ENCODE measurements at regions not wholly inside any gene's neighbourhood (a gene's known extent, or its start where the extent isn't known, plus 50 kb on each side); places are given as distances from the start of the nearest gene placed in this dataset.
A peak's percentile ranks its signal among the peaks of the same experiment; 100 is the strongest.

DNA sequence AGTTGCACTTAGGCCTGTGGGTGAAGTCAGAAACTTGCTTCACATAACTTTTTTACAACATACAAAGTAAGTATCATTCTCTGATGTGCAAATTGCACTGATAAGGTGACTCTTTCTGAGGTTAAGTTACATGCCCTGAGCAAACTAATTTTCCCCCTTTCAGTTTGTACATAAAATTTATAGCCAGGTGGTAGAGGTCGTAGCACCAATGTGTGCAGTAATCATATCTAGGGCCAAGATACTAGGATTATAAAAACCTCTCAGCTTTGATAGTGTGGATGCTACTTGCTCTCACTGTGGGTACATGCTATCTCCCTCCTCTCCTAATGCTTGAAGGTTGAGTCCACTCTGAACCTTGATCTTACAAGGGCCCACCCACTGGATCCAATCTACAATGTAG is 130.7 kb upstream of the CPNE8 start (continued):
- TF ChIP-seq, protein P1, sequence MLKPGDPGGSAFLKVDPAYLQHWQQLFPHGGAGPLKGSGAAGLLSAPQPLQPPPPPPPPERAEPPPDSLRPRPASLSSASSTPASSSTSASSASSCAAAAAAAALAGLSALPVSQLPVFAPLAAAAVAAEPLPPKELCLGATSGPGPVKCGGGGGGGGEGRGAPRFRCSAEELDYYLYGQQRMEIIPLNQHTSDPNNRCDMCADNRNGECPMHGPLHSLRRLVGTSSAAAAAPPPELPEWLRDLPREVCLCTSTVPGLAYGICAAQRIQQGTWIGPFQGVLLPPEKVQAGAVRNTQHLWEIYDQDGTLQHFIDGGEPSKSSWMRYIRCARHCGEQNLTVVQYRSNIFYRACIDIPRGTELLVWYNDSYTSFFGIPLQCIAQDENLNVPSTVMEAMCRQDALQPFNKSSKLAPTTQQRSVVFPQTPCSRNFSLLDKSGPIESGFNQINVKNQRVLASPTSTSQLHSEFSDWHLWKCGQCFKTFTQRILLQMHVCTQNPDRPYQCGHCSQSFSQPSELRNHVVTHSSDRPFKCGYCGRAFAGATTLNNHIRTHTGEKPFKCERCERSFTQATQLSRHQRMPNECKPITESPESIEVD (tag by site-specific recombination; IDR thresholded peaks at IDR 0.05): peak; percentile 97
- TF ChIP-seq, protein P2, sequence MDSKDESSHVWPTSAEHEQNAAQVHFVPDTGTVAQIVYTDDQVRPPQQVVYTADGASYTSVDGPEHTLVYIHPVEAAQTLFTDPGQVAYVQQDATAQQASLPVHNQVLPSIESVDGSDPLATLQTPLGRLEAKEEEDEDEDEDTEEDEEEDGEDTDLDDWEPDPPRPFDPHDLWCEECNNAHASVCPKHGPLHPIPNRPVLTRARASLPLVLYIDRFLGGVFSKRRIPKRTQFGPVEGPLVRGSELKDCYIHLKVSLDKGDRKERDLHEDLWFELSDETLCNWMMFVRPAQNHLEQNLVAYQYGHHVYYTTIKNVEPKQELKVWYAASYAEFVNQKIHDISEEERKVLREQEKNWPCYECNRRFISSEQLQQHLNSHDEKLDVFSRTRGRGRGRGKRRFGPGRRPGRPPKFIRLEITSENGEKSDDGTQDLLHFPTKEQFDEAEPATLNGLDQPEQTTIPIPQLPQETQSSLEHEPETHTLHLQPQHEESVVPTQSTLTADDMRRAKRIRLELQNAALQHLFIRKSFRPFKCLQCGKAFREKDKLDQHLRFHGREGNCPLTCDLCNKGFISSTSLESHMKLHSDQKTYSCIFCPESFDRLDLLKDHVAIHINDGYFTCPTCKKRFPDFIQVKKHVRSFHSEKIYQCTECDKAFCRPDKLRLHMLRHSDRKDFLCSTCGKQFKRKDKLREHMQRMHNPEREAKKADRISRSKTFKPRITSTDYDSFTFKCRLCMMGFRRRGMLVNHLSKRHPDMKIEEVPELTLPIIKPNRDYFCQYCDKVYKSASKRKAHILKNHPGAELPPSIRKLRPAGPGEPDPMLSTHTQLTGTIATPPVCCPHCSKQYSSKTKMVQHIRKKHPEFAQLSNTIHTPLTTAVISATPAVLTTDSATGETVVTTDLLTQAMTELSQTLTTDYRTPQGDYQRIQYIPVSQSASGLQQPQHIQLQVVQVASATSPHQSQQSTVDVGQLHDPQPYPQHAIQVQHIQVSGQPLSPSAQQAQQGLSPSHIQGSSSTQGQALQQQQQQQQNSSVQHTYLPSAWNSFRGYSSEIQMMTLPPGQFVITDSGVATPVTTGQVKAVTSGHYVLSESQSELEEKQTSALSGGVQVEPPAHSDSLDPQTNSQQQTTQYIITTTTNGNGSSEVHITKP (tag by site-specific recombination; IDR thresholded peaks at IDR 0.05): peak; percentile 59; the same call in 1 of the 2 replicates
- TF ChIP-seq ZSCAN30 (tag by site-specific recombination; IDR thresholded peaks at IDR 0.05): peak; percentile 84
- no peak for TF ChIP-seq ZNF266 (tag by site-specific recombination; IDR thresholded peaks at IDR 0.05; ENCODE audit: low read depth)
- no peak for TF ChIP-seq ZNF707 (tag by site-specific recombination; IDR thresholded peaks at IDR 0.05)
- peak; percentile 38; the same call in 1 of the 2 replicates for TF ChIP-seq GLIS1 (tag by site-specific recombination; IDR thresholded peaks at IDR 0.05)
- TF ChIP-seq, protein P3, sequence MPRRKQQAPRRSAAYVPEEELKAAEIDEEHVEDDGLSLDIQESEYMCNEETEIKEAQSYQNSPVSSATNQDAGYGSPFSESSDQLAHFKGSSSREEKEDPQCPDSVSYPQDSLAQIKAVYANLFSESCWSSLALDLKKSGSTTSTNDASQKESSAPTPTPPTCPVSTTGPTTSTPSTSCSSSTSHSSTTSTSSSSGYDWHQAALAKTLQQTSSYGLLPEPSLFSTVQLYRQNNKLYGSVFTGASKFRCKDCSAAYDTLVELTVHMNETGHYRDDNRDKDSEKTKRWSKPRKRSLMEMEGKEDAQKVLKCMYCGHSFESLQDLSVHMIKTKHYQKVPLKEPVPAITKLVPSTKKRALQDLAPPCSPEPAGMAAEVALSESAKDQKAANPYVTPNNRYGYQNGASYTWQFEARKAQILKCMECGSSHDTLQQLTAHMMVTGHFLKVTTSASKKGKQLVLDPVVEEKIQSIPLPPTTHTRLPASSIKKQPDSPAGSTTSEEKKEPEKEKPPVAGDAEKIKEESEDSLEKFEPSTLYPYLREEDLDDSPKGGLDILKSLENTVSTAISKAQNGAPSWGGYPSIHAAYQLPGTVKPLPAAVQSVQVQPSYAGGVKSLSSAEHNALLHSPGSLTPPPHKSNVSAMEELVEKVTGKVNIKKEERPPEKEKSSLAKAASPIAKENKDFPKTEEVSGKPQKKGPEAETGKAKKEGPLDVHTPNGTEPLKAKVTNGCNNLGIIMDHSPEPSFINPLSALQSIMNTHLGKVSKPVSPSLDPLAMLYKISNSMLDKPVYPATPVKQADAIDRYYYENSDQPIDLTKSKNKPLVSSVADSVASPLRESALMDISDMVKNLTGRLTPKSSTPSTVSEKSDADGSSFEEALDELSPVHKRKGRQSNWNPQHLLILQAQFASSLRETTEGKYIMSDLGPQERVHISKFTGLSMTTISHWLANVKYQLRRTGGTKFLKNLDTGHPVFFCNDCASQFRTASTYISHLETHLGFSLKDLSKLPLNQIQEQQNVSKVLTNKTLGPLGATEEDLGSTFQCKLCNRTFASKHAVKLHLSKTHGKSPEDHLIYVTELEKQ (tag by site-specific recombination; IDR thresholded peaks at IDR 0.05; ENCODE audit: borderline replicate concordance): peak; percentile 71; the same call in 1 of the 2 replicates
- TF ChIP-seq, protein P4, sequence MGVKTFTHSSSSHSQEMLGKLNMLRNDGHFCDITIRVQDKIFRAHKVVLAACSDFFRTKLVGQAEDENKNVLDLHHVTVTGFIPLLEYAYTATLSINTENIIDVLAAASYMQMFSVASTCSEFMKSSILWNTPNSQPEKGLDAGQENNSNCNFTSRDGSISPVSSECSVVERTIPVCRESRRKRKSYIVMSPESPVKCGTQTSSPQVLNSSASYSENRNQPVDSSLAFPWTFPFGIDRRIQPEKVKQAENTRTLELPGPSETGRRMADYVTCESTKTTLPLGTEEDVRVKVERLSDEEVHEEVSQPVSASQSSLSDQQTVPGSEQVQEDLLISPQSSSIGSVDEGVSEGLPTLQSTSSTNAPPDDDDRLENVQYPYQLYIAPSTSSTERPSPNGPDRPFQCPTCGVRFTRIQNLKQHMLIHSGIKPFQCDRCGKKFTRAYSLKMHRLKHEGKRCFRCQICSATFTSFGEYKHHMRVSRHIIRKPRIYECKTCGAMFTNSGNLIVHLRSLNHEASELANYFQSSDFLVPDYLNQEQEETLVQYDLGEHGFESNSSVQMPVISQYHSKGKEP (tag by site-specific recombination; IDR thresholded peaks at IDR 0.05): peak; percentile 93
- TF ChIP-seq, protein P5, sequence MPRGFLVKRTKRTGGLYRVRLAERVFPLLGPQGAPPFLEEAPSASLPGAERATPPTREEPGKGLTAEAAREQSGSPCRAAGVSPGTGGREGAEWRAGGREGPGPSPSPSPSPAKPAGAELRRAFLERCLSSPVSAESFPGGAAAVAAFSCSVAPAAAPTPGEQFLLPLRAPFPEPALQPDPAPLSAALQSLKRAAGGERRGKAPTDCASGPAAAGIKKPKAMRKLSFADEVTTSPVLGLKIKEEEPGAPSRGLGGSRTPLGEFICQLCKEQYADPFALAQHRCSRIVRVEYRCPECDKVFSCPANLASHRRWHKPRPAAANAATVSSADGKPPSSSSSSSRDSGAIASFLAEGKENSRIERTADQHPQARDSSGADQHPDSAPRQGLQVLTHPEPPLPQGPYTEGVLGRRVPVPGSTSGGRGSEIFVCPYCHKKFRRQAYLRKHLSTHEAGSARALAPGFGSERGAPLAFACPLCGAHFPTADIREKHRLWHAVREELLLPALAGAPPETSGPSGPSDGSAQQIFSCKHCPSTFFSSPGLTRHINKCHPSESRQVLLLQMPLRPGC (tag by site-specific recombination; IDR thresholded peaks at IDR 0.05): 0 out of 2 replicates have a peak, but pooled peaks have one; percentile 46
- TF ChIP-seq ZNF146 (tag by site-specific recombination; IDR thresholded peaks at IDR 0.05): no peak
- no peak for TF ChIP-seq ZNF155 (tag by site-specific recombination; IDR thresholded peaks at IDR 0.05)
- TF ChIP-seq ZXDB (tag by site-specific recombination; IDR thresholded peaks at IDR 0.05): peak; percentile 92
- no peak for TF ChIP-seq ZNF114 (tag by site-specific recombination; IDR thresholded peaks at IDR 0.05)
- TF ChIP-seq ZNF629 (tag by site-specific recombination; IDR thresholded peaks at IDR 0.05): peak; percentile 45; the same call in 1 of the 2 replicates
- TF ChIP-seq REPIN1 (tag by site-specific recombination; IDR thresholded peaks at IDR 0.05; ENCODE audit: low read depth): no peak
- peak; percentile 68; the same call in 1 of the 2 replicates for TF ChIP-seq OVOL3 (tag by site-specific recombination; IDR thresholded peaks at IDR 0.05)
- peak; percentile 39; the same call in 1 of the 2 replicates for TF ChIP-seq KLF1 (tag by site-specific recombination; IDR thresholded peaks at IDR 0.05)
- TF ChIP-seq ZNF561 (tag by site-specific recombination; IDR thresholded peaks at IDR 0.05; ENCODE audit: borderline replicate concordance): peak; percentile 59; the same call in 1 of the 2 replicates
- peak; percentile 73 for TF ChIP-seq TCF7L2 (IDR thresholded peaks at IDR 0.05; ENCODE audit: borderline replicate concordance, low read depth, low read length)
- TF ChIP-seq GLI2 (tag by site-specific recombination; IDR thresholded peaks at IDR 0.05; ENCODE audit: borderline replicate concordance, low read depth): peak; percentile 79
- TF ChIP-seq OSR2 (tag by site-specific recombination; IDR thresholded peaks at IDR 0.05): peak; percentile 93
- TF ChIP-seq, protein P6, sequence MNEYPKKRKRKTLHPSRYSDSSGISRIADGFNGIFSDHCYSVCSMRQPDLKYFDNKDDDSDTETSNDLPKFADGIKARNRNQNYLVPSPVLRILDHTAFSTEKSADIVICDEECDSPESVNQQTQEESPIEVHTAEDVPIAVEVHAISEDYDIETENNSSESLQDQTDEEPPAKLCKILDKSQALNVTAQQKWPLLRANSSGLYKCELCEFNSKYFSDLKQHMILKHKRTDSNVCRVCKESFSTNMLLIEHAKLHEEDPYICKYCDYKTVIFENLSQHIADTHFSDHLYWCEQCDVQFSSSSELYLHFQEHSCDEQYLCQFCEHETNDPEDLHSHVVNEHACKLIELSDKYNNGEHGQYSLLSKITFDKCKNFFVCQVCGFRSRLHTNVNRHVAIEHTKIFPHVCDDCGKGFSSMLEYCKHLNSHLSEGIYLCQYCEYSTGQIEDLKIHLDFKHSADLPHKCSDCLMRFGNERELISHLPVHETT (tag by site-specific recombination; IDR thresholded peaks at IDR 0.05): no peak
- TF ChIP-seq HOXD13 (CRISPR knock-in tag; IDR thresholded peaks at IDR 0.05; ENCODE audit: borderline replicate concordance): no peak
- no peak for TF ChIP-seq ZNF785 (tag by site-specific recombination; IDR thresholded peaks at IDR 0.05)
- no peak for TF ChIP-seq ZNF558 (tag by site-specific recombination; IDR thresholded peaks at IDR 0.05)
- 0 out of 2 replicates have a peak, but pooled peaks have one; percentile 33 for TF ChIP-seq ZNF2 (tag by site-specific recombination; IDR thresholded peaks at IDR 0.05)
- peak; percentile 72; the same call in 1 of the 2 replicates for TF ChIP-seq IKZF3 (tag by site-specific recombination; IDR thresholded peaks at IDR 0.05)

All from HEK293 (cell line).